Esophagus squamous epithelium (tissue), 4 donors: ENCODE measurements at regions not wholly inside any gene's neighbourhood (a gene's known extent, or its start where the extent isn't known, plus 50 kb on each side); places are given as distances from the start of the nearest gene placed in this dataset.

Experiments used
- CTCF ChIP-seq, 6 experiments: fragments of 450-650 bp in 4 of 6; fragments of 200-600 bp in 2 of 6; sonication (generic) in 2 of 6; IDR thresholded peaks; one replicate each; pipeline ENCODE4 v1.5.1; 2016 to 2019; ENCODE audit warnings: antibody characterized with exemption in 6 of 6, mild to moderate bottlenecking in 4 of 6, moderate library complexity in 4 of 6
- POLR2A ChIP-seq, 4 donors: fragments of 450-650 bp; IDR thresholded peaks; one replicate each; pipeline ENCODE4 v1.6.1; 2017; ENCODE audit warnings: antibody characterized with exemption in 4 of 4, mild to moderate bottlenecking in 4 of 4, moderate library complexity in 3 of 4

GRCh38 chr6:166737261-166737660 lies 110.2 kb upstream of the RPS6KA2 start:
- TF ChIP-seq CTCF (IDR thresholded peaks at IDR 0.05) (no peak), POLR2A (IDR thresholded peaks at IDR 0.05) (no peak)
